GM08714 (cell line): ENCODE measurements at regions not wholly inside any gene's neighbourhood (a gene's known extent, or its start where the extent isn't known, plus 50 kb on each side); places are given as distances from the start of the nearest gene placed in this dataset.

Source experiments
- H3K4me3 ChIP-seq: fragments of 200-500 bp; sonication (Bioruptor generic); 2 replicates; pipeline ENCODE4 v1.5.1; 2014; ENCODE audit warnings: mild to moderate bottlenecking, low read length, inconsistent platforms
- ZNF274 ChIP-seq: IDR thresholded peaks from 2 replicates; pipeline ENCODE4 v1.6.1; 2012; ENCODE audit warnings: mild to moderate bottlenecking, low read depth, low read length

- no peak for TF ChIP-seq ZNF274
- H3K4me3 ChIP-seq: no peak overlapping the region
These were observed 298.5 kb downstream of the KLF6 start for GRCh38 chr10:3486346-3487065.

GRCh38 chr10:3485057-3485686 is 299.8 kb downstream of the KLF6 start:
- H3K4me3 ChIP-seq: peak overlapping the region; percentile 50; the same call in 1 of the 2 replicates
- TF ChIP-seq ZNF274: no peak

- H3K4me3 ChIP-seq: peak overlapping the region; percentile 50; the same call in 1 of the 2 replicates
- TF ChIP-seq ZNF274: no peak
These were observed 300.5 kb downstream of the KLF6 start for GRCh38 chr10:3484306-3485056.

GRCh38 chr10:3482200-3482993 is 302.6 kb downstream of the KLF6 start:
- H3K4me3 ChIP-seq: no peak overlapping the region
- TF ChIP-seq ZNF274: no peak

GRCh38 chr10:3481496-3481895 is 303.5 kb downstream of the KLF6 start:
- TF ChIP-seq ZNF274: no peak
- H3K4me3 ChIP-seq: no peak overlapping the region

- no peak overlapping the region for H3K4me3 ChIP-seq
- no peak for TF ChIP-seq ZNF274
These were observed 304.1 kb downstream of the KLF6 start for GRCh38 chr10:3480990-3481315.

- no peak overlapping the region for H3K4me3 ChIP-seq
- TF ChIP-seq ZNF274: no peak
These were observed 304.6 kb downstream of the KLF6 start for GRCh38 chr10:3480281-3480989.

- no peak for TF ChIP-seq ZNF274
- no peak overlapping the region for H3K4me3 ChIP-seq
These were observed 306.2 kb upstream of the PITRM1 start for GRCh38 chr10:3478632-3479240.

GRCh38 chr10:3478153-3478552 is 305.6 kb upstream of the PITRM1 start:
- TF ChIP-seq ZNF274: no peak
- H3K4me3 ChIP-seq: no peak overlapping the region

- no peak for TF ChIP-seq ZNF274
These were observed 305.1 kb upstream of the PITRM1 start for GRCh38 chr10:3477683-3478082.

GRCh38 chr10:3476640-3477448 is 304.3 kb upstream of the PITRM1 start:
- no peak overlapping the region for H3K4me3 ChIP-seq
- no peak for TF ChIP-seq ZNF274

More at GRCh38 chr10:3477683-3478082, 305.1 kb upstream of the PITRM1 start:
- H3K4me3 ChIP-seq: no peak overlapping the region

- no peak for TF ChIP-seq ZNF274
- H3K4me3 ChIP-seq: no peak overlapping the region
These were observed 303.6 kb upstream of the PITRM1 start for GRCh38 chr10:3476186-3476585.
